ENCODE measurements at regions not wholly inside any gene's neighbourhood (a gene's known extent, or its start where the extent isn't known, plus 50 kb on each side); places are given as distances from the start of the nearest gene placed in this dataset.

- TF ChIP-seq CTCF (IDR thresholded peaks at IDR 0.05) (no peak), POLR2A (IDR thresholded peaks at IDR 0.05) (no peak)
Measured at GRCh38 chr9:17025281-17025680, 109.6 kb upstream of the CNTLN start.

Data from thyroid gland (tissue), 4 donors.